ENCODE measurements at regions not wholly inside any gene's neighbourhood (a gene's known extent, or its start where the extent isn't known, plus 50 kb on each side); places are given as distances from the start of the nearest gene placed in this dataset.

DNA sequence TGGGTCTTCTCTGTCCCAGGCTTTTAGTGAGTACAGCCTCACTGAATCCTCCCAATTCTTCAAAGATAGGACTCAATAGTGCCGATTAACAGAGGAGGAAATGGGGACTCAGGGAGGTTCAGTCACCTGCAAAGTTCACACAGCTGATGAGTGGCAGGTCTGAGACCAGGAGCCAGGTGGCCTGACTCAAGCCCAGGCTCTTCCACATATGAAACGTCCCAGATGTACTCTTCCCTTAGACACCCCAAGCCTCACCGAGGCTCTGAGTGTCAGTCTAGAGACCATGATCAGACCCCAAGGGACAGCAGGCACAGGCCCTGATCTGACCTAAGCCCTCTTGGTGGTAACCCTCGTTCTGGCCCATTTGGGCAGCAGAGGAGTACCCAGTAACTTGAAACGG lies 115.2 kb downstream of the INHBB start:
- TF ChIP-seq, protein P1, sequence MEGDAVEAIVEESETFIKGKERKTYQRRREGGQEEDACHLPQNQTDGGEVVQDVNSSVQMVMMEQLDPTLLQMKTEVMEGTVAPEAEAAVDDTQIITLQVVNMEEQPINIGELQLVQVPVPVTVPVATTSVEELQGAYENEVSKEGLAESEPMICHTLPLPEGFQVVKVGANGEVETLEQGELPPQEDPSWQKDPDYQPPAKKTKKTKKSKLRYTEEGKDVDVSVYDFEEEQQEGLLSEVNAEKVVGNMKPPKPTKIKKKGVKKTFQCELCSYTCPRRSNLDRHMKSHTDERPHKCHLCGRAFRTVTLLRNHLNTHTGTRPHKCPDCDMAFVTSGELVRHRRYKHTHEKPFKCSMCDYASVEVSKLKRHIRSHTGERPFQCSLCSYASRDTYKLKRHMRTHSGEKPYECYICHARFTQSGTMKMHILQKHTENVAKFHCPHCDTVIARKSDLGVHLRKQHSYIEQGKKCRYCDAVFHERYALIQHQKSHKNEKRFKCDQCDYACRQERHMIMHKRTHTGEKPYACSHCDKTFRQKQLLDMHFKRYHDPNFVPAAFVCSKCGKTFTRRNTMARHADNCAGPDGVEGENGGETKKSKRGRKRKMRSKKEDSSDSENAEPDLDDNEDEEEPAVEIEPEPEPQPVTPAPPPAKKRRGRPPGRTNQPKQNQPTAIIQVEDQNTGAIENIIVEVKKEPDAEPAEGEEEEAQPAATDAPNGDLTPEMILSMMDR (conservative IDR thresholded peaks at IDR 0.05; ENCODE audit: low read depth) = no peak
- DNase-seq (ENCODE audit: low spot score) = no peak
- ChIA-PET CTCF (interaction anchor here (0.7 kb wide), 1 partner anchor 225 kb away, joined by 3 read pairs; no protein-coding TSS in a partner anchor), POLR2A (ENCODE audit: low non-redundant PET) (no interaction called here)
- H3K27ac ChIP-seq = no peak overlapping the region

DNA sequence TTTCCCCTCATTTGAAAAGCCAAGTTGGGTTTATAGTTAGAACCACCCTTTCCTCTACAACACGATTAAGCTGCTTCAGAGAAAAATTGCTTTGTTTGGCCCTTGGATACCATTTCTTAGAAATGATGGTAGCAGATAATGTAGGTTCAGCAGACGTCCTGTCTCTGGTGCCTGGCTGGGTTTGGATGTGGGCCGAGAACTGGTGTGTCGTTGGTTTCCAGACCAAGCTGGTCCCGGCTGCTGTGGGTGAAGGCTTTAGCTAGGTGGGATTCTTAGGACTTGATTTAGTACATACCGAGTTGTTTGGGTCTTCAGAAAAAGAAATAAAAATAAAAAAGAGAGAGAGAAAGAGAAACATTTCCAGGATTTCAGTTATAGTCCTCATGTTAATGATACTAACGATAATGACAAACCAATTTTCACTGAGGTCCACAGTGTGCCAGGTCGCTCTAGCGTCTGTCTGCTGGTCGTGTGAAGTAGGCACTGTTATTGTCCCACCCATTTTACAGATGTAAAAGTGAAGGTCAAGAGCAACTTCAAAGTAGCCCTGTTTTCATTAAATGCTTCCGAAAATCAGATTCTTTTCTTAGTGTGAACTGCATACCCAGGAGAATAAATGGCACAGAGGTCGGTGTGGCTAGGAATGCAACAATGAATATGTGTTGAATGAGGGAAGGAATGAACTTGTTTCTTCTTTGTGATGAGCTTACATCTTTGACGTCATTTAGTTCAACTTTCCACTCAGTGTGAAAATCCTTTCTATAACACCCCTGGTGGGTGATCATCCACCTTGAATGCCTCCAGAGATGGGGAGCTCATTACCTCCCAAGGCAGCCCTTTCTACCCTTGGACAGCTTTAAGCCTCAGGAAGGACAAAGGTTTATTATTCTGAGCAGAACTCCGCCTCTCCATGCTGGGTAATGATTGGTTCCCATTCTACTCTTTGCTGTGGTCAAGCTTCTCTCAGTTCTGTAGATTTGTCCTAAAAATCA lies 115.9 kb downstream of the INHBB start:
- no peak for DNase-seq (ENCODE audit: low spot score)

DNA sequence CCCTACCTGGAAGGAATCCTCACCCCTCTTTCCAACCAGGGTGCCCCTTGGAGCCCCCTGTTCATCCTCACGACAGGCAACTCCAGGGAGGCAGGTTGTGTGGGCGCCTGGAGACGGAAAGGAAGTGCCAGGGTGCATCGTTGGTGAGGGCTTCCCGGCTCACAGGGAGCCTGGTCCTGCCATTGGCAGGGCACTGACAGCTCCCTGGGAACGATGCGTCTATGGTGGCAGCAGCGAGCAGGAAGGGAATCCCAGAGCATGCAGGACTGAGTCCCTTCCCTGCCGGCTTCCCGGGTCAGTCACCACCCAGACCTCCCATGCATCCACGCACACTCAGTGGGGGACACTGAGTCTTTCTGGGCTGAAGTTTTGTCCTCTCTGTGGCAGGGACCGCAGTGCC lies 117.6 kb downstream of the INHBB start:
- POLR2A ChIA-PET (ENCODE audit: low non-redundant PET) = no interaction called here
- DNase-seq (ENCODE audit: low spot score) = no peak
- TF ChIP-seq, protein P1 (conservative IDR thresholded peaks at IDR 0.05; ENCODE audit: low read depth) = no peak
- H3K27ac ChIP-seq = no peak overlapping the region
- CTCF ChIA-PET = no interaction called here

More for the DNA sequence above, 115.9 kb downstream of the INHBB start:
- CTCF ChIA-PET = interaction anchor here (0.9 kb wide), 1 partner anchor 28 kb away, joined by 3 read pairs; no protein-coding TSS in a partner anchor
- POLR2A ChIA-PET (ENCODE audit: low non-redundant PET) = no interaction called here
- H3K27ac ChIP-seq = no peak overlapping the region
- TF ChIP-seq, protein P1 (conservative IDR thresholded peaks at IDR 0.05; ENCODE audit: low read depth) = no peak

DNA sequence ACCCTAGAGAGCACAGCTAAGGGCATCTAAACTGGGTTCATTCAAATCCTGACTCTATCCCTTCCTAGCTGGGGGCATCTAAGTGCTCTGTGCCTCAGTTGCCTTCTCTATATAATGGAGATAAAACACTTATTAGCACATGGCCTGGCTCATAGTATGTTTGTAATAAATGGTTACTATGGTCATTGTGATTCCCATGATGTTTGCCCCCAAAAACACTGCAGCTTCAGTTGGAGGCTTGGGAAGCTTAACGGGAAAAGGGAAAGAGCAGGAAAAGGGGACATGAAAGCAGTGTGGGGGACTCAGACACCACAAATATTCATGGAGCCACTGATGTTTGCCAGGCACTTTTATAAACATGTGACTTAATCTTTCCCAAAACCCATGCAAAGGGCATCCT lies 118.1 kb downstream of the INHBB start:
- CTCF ChIA-PET = no interaction called here
- POLR2A ChIA-PET (ENCODE audit: low non-redundant PET) = no interaction called here
- H3K27ac ChIP-seq = no peak overlapping the region
- DNase-seq (ENCODE audit: low spot score) = no peak
- TF ChIP-seq, protein P1 (conservative IDR thresholded peaks at IDR 0.05; ENCODE audit: low read depth) = no peak

DNA sequence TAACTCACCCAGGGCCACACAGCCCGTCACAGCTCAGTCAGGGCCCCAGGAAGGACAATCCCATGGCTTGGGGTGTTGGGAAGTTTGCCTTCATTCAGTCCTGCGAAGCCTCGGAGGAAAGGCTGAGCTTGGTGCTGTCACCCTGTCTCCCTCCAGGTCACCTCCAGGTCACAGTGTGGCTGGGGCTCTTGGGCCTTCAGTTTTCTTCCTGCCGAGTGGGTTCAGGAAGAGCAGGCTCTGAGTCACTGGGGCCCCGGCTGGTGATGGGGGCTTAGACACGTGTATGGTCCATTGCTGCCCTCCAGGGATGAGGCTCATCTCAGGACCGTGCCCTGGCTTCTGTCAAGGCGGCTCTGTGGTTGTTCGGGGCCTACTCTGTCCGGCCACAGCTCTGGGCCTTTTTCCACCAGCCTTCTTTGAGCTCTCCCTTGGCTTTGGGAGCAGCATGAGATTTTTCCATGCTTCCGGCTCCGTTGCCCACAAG lies 118.6 kb downstream of the INHBB start:
- ChIA-PET POLR2A (ENCODE audit: low non-redundant PET) (no interaction called here), CTCF (interaction anchor here (0.8 kb wide), 1 partner anchor 111 kb away, joined by 3 read pairs; no protein-coding TSS in a partner anchor)
- no peak overlapping the region for H3K27ac ChIP-seq
- no peak for DNase-seq (ENCODE audit: low spot score)
- TF ChIP-seq, protein P1 (conservative IDR thresholded peaks at IDR 0.05; ENCODE audit: low read depth) = no peak

DNA sequence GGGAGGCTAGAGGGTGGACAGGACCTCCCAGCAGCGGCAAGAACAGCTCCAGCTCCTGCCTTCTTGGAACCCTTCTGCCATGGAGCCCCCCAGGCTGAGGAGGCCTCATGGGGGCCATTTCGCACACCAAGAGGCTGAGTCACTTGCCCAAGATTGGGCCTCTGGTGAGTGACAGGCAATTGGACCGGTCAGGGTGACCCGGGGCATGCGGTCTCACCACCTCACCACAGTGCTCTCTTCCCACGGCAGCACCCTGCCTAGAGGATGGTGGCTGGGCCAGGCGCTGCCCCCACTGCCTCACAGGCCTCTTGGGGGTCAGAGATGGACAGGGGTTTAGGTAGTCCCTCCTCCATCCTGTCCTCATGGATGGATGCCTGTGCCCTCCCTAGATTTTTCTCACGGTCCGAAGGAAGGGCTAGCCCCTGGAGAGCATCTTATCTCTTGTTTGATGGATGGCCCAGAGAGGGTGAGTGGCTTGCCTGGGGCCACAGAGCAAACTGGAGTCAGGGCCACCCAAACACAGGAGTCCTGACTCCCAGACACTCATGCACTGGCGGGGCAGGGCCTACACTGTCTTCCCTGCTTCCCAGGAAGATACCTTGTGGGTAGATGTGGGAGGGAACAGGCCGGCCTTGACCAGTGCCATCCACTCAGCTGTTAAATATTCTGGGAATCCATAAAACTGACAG lies 119.2 kb downstream of the INHBB start:
- TF ChIP-seq, protein P1 (conservative IDR thresholded peaks at IDR 0.05; ENCODE audit: low read depth) = no peak
- no peak for DNase-seq (ENCODE audit: low spot score)
- no peak overlapping the region for H3K27ac ChIP-seq
- ChIA-PET CTCF (interaction anchor here (0.8 to 0.9 kb wide), 2 partner anchors 24 to 111 kb away, joined by 3 read pairs; no protein-coding TSS in a partner anchor), POLR2A (ENCODE audit: low non-redundant PET) (no interaction called here)
